Kidney epithelial cell (primary cell): ENCODE measurements at regions not wholly inside any gene's neighbourhood (a gene's known extent, or its start where the extent isn't known, plus 50 kb on each side); places are given as distances from the start of the nearest gene placed in this dataset.

Source experiments
- DNase-seq: peaks from one replicate; pipeline ENCODE4 v3.0.0-alpha.2; 2010; ENCODE audit warnings: low read depth
- H3K27me3 ChIP-seq: 2 replicates; pipeline ENCODE4 v1.6.0; 2011; ENCODE audit warnings: low read length; ENCODE audit not compliant: control insufficient read depth, insufficient read depth
- H3K36me3 ChIP-seq: 2 replicates; pipeline ENCODE4 v1.5.1; 2011; ENCODE audit warnings: low read length; ENCODE audit not compliant: control insufficient read depth, insufficient read depth
- H3K4me3 ChIP-seq: 2 replicates; pipeline ENCODE4 v1.5.1; 2011; ENCODE audit warnings: low read depth, mild to moderate bottlenecking, control low read depth, low read length
- TF ChIP-seq, protein P1 (sequence below): IDR thresholded peaks from 2 replicates; pipeline ENCODE4 v1.5.1; 2011; ENCODE audit warnings: mild to moderate bottlenecking, moderate library complexity, low read length, control low read depth, inconsistent platforms; ENCODE audit not compliant: insufficient read depth, poor library complexity, severe bottlenecking

DNA sequence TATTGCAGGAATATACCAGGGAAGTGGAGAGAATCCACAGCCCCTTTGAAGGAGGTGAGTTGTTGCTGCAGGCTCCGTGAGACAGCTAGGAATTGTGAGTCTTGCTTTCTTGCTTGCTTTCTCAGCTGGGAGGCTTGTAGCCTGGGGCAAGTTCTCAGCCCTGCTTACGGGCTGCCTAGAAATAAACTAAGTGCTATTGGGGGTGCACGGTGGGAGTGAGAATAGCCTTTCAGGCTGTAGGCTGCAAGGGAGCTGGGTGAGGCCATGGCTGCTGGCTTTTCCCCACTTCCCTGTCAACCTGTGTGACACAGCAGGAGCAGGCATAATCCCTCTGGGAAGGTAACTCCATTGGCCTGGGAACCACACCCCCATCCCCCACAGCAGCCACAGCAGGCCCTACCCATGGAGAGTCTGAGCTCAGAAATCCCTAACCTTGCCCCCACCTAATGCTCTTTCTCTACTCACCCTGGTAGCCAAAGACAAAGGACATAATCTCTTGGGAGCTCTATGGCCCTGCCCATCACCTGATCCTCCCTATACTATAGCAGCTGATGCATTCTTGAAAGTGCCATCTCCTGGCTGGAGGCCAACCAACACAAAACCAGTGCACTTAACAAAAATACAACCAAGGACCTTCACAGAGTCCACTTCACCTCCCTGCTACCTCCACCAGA, 113.0 kb downstream of the MMRN1 start:
- Histone ChIP-seq H3K4me3 (no peak overlapping the region), H3K36me3 (no peaks in the 10 kb centered on the region), H3K27me3 (no peaks in the 10 kb centered on the region)
- no peak for DNase-seq
- TF ChIP-seq, protein P1, sequence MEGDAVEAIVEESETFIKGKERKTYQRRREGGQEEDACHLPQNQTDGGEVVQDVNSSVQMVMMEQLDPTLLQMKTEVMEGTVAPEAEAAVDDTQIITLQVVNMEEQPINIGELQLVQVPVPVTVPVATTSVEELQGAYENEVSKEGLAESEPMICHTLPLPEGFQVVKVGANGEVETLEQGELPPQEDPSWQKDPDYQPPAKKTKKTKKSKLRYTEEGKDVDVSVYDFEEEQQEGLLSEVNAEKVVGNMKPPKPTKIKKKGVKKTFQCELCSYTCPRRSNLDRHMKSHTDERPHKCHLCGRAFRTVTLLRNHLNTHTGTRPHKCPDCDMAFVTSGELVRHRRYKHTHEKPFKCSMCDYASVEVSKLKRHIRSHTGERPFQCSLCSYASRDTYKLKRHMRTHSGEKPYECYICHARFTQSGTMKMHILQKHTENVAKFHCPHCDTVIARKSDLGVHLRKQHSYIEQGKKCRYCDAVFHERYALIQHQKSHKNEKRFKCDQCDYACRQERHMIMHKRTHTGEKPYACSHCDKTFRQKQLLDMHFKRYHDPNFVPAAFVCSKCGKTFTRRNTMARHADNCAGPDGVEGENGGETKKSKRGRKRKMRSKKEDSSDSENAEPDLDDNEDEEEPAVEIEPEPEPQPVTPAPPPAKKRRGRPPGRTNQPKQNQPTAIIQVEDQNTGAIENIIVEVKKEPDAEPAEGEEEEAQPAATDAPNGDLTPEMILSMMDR = no peak

DNA sequence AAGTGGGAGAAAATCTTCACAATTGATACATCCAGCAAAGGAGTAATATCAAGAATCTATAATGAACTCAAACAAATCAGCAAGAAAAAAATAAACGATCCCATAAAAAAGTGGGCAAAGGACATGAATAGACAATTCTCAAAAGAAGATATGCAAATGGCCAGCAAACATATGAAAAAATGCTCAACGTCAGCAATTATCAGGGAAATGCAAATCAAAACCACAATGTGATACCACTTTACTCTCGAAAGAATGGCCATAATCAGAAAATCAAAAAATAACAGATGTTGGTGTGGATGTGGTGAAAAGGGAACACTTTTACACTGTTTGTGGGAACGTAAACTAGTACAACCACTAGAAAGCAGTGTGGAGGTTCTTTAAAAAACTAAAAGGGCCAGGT, 114.3 kb upstream of the CCSER1 start:
- Histone ChIP-seq H3K36me3 (no peaks in the 10 kb centered on the region), H3K27me3 (no peaks in the 10 kb centered on the region), H3K4me3 (no peak overlapping the region)
- TF ChIP-seq, protein P1 = no peak
- no peak for DNase-seq

DNA sequence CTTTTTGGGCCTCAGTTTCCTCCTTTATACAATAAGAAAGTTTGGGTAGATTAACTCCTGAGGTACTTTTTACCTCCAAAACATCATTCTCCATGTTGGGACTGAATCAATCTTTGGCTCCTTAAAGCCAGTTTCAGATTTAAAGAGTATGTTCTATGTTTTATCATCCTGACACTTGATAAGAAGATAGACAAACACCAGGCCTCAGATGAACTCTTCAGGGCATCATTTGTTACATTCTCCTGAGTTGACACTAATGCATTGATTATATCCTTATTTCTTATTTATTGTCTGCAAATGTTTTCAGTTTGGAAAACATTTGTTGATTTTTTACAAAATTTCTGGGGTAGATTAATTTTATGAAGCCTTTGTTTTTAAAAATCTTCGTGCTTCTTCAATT, 102.7 kb upstream of the CCSER1 start:
- no peaks in the 10 kb centered on the region for H3K36me3 ChIP-seq
- no peak for DNase-seq
- no peak overlapping the region for H3K4me3 ChIP-seq
- TF ChIP-seq, protein P1 = no peak
- no peaks in the 10 kb centered on the region for H3K27me3 ChIP-seq

DNA sequence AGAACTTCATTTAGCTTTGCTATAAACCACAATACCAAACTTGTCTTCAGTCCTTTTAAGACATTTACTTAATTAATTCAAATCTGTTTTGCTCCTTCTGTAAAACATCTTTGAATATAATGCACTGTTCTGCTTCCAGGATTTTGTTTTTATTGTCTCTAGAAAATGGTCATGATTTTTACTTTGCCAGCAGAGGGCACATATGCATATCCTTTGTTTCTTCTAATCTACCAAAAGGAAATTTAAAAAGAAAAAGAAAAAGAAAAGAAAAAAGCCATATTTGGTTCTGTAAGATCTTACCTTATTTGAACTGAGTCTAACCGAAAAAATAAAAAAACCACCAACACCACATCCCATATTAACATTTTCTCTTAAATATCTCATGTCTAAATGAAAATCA, 101.9 kb upstream of the CCSER1 start:
- TF ChIP-seq, protein P1 = peak; percentile 32
- no peaks in the 10 kb centered on the region for H3K27me3 ChIP-seq
- H3K4me3 ChIP-seq = no peak overlapping the region
- no peak for DNase-seq
- no peaks in the 10 kb centered on the region for H3K36me3 ChIP-seq

DNA sequence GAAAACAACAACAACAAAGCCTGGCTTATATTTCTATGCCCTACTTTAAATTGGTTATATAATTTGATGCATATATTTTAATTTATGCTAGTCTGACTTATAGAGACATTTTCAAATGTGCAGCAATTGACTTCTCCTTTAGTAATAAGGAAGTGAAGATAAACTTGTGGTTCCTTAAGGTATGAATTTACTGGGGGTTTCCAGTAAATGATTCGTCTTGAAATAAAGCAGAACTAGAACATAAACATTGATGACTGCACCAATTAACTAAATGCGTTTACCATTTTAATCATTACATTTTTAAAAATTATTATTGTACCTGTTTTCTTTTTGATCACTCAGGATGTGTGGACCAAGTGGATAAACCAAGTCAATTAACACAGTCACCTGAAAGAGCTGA, 99.6 kb upstream of the CCSER1 start:
- no peaks in the 10 kb centered on the region for H3K36me3 ChIP-seq
- DNase-seq = no peak
- no peak overlapping the region for H3K4me3 ChIP-seq
- TF ChIP-seq, protein P1 = no peak
- H3K27me3 ChIP-seq = no peaks in the 10 kb centered on the region

DNA sequence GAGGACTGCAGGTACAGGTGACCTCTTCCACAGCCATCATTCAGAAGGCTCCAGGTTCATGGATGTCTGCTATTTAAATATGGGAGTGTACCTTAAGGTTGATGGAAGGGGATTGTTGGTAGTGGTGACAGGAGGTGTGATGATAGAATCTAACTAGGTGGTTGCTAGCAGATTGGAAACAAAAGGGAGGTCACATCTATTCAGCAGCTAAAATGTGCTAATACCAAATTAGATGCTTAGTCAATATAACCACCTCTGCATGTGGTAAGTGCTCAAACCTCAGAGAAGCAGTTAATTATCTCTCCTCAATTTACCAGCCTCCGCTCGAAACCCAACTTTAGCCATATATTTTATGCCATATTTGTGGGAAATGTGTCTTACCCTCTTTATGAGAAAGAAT, 98.7 kb upstream of the CCSER1 start:
- no peak overlapping the region for H3K4me3 ChIP-seq
- TF ChIP-seq, protein P1 = no peak
- no peaks in the 10 kb centered on the region for H3K36me3 ChIP-seq
- no peaks in the 10 kb centered on the region for H3K27me3 ChIP-seq
- no peak for DNase-seq
